OCI-LY3 (cell line): ENCODE measurements at regions not wholly inside any gene's neighbourhood (a gene's known extent, or its start where the extent isn't known, plus 50 kb on each side); places are given as distances from the start of the nearest gene placed in this dataset.

ENCODE experiments used
- H2AFZ ChIP-seq: fragments of 200-600, 300-600 bp; shearing (Covaris generic); 2 replicates; pipeline ENCODE4 v1.6.0; 2014; ENCODE audit warnings: antibody characterized with exemption, low read depth, low read length
- H3K27ac ChIP-seq: fragments of 200-600, 300-600 bp; sonication (generic); 2 replicates; pipeline ENCODE4 v1.5.1; 2014; ENCODE audit warnings: mild to moderate bottlenecking, low read length, moderate library complexity, mixed read lengths
- H3K27me3 ChIP-seq: fragments of 200-600, 300-600 bp; sonication (generic); 2 replicates; pipeline ENCODE4 v1.6.1; 2014; ENCODE audit warnings: low read depth, low read length, mixed read lengths
- H3K36me3 ChIP-seq: fragments of 200-600, 300-600 bp; sonication (generic); replicated peaks from 2 replicates; pipeline ENCODE3; 2014; ENCODE audit warnings: low read depth, low read length, mixed read lengths
- H3K4me1 ChIP-seq: fragments of 300-600, 200-600 bp; sonication (generic); 2 replicates; pipeline ENCODE4 v1.6.1; 2014; ENCODE audit warnings: low read length, mixed read lengths
- H3K4me2 ChIP-seq: fragments of 200-600, 300-600 bp; sonication (generic); 2 replicates; pipeline ENCODE4 v1.6.1; 2014; ENCODE audit warnings: low read length, mixed read lengths
- H3K4me3 ChIP-seq: fragments of 300-600, 200-600 bp; sonication (generic); 2 replicates; pipeline ENCODE4 v1.5.1; 2014; ENCODE audit warnings: antibody characterized with exemption, mild to moderate bottlenecking, low read length, moderate library complexity
- H3K79me2 ChIP-seq: fragments of 300-600, 200-600 bp; shearing (Covaris generic); 2 replicates; pipeline ENCODE4 v1.6.1; 2014; ENCODE audit warnings: mild to moderate bottlenecking, low read length, mixed read lengths
- H3K9ac ChIP-seq: fragments of 300-600, 200-600 bp; shearing (Covaris generic); 2 replicates; pipeline ENCODE4 v1.6.0; 2014; ENCODE audit warnings: mild to moderate bottlenecking, low read length, moderate library complexity
- H3K9me3 ChIP-seq: fragments of 200-600, 300-600 bp; shearing (Covaris generic); 2 replicates; pipeline ENCODE4 v1.6.1; 2014; ENCODE audit warnings: low read length, mixed read lengths; ENCODE audit not compliant: insufficient read depth
- H4K20me1 ChIP-seq: fragments of 200-600, 300-600 bp; sonication (generic); 2 replicates; pipeline ENCODE4 v1.6.1; 2016; ENCODE audit warnings: low read length, mixed read lengths; ENCODE audit not compliant: insufficient read depth
- EZH2phosphoT487 ChIP-seq: fragments of 200-600 bp; shearing (Covaris generic); IDR thresholded peaks from 2 replicates; pipeline ENCODE4 v1.6.1; 2018; ENCODE audit warnings: antibody characterized with exemption, mixed run types, low read depth
- TF ChIP-seq, protein P1 (sequence below): fragments of 200-600, 300-600 bp; sonication (generic); IDR thresholded peaks from 2 replicates; pipeline ENCODE4 v1.5.1; 2014; ENCODE audit warnings: antibody characterized with exemption, low read length, low read depth

DNA sequence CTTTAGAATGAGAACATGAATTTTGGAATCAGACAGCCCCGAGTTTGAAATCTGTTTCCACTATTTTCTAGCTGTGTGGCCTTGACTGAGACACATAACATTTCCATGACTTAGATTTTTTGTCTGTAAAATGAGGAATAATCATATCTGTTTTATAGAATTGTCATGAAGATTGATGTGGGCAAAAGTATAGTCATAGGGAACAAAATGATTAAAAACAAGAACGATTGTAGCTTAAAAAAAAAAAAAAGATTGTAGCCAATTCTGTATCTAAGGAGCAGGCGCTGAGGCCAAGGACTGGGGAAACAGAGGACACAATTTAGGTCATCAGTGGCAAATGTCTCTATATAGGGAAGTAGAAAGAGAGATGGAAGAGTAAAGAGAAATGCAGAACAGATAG is 201.6 kb upstream of the C1QTNF7 start:
- H3K36me3 ChIP-seq, result no peaks in the 10 kb centered on the region
- H3K27me3 ChIP-seq, result no peaks in the 10 kb centered on the region
- no peak overlapping the region for H2AFZ ChIP-seq
- H3K9me3 ChIP-seq, result no peaks in the 10 kb centered on the region
- no peaks in the 10 kb centered on the region for H3K4me1 ChIP-seq
- no peak overlapping the region for H3K9ac ChIP-seq
- no peak overlapping the region for H3K27ac ChIP-seq
- H3K79me2 ChIP-seq, result no peaks in the 10 kb centered on the region
- no peak overlapping the region for H3K4me3 ChIP-seq
- H4K20me1 ChIP-seq, result no peaks in the 10 kb centered on the region
- no peak overlapping the region for H3K4me2 ChIP-seq
- TF ChIP-seq, protein P1, sequence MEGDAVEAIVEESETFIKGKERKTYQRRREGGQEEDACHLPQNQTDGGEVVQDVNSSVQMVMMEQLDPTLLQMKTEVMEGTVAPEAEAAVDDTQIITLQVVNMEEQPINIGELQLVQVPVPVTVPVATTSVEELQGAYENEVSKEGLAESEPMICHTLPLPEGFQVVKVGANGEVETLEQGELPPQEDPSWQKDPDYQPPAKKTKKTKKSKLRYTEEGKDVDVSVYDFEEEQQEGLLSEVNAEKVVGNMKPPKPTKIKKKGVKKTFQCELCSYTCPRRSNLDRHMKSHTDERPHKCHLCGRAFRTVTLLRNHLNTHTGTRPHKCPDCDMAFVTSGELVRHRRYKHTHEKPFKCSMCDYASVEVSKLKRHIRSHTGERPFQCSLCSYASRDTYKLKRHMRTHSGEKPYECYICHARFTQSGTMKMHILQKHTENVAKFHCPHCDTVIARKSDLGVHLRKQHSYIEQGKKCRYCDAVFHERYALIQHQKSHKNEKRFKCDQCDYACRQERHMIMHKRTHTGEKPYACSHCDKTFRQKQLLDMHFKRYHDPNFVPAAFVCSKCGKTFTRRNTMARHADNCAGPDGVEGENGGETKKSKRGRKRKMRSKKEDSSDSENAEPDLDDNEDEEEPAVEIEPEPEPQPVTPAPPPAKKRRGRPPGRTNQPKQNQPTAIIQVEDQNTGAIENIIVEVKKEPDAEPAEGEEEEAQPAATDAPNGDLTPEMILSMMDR, result no peak
- no peak for TF ChIP-seq EZH2phosphoT487

- TF ChIP-seq, protein P1, result peak; percentile 95
- no peak for TF ChIP-seq EZH2phosphoT487
- no peak overlapping the region for H2AFZ ChIP-seq
- peak overlapping the region; percentile 48 for H3K4me2 ChIP-seq
Measured at GRCh38 chr4:15231265-15232091, 196.4 kb upstream of the C1QTNF7 start.

GRCh38 chr4:15232366-15233263 is 195.2 kb upstream of the C1QTNF7 start:
- Histone ChIP-seq H3K79me2 (no peaks in the 10 kb centered on the region), H2AFZ (no peak overlapping the region), H3K4me1 (0 out of 2 replicates have a peak, but pooled peaks cover 3% of the 10 kb centered on the region), H3K4me2 (no peak overlapping the region), H3K36me3 (no peaks in the 10 kb centered on the region), H3K9ac (no peak overlapping the region), H3K4me3 (no peak overlapping the region), H4K20me1 (no peaks in the 10 kb centered on the region), H3K27ac (no peak overlapping the region), H3K27me3 (no peaks in the 10 kb centered on the region), H3K9me3 (no peaks in the 10 kb centered on the region)
- TF ChIP-seq EZH2phosphoT487, result no peak
- TF ChIP-seq, protein P1, result no peak

More at GRCh38 chr4:15231265-15232091, 196.4 kb upstream of the C1QTNF7 start:
- Histone ChIP-seq H3K9me3 (no peaks in the 10 kb centered on the region), H3K4me1 (0 out of 2 replicates have a peak, but pooled peaks cover 3% of the 10 kb centered on the region), H3K4me3 (no peak overlapping the region), H3K9ac (no peak overlapping the region), H3K36me3 (no peaks in the 10 kb centered on the region), H3K27me3 (no peaks in the 10 kb centered on the region), H3K27ac (no peak overlapping the region), H4K20me1 (no peaks in the 10 kb centered on the region), H3K79me2 (no peaks in the 10 kb centered on the region)

DNA sequence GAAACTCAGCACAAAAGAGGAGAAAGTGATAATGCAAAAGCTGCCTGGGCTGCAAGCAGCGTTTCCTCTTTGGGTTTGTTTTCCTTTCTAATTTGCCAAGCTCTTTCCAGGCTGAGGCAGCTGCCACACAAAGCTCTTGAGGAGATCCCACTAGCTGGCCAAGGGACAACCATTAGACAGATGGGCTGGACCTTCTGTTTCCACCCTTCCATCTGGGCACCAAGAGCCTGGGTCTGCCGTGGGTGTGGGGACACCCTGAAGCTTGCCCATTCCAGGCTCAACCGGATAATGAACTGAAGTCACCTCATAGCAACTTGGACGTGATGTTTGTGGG is 194.6 kb upstream of the C1QTNF7 start:
- Histone ChIP-seq H3K9me3 (no peaks in the 10 kb centered on the region), H3K4me1 (0 out of 2 replicates have a peak, but pooled peaks cover 3% of the 10 kb centered on the region), H3K9ac (no peak overlapping the region), H2AFZ (no peak overlapping the region), H3K4me2 (no peak overlapping the region), H3K79me2 (no peaks in the 10 kb centered on the region), H3K27me3 (no peaks in the 10 kb centered on the region), H3K27ac (no peak overlapping the region), H4K20me1 (no peaks in the 10 kb centered on the region), H3K36me3 (no peaks in the 10 kb centered on the region), H3K4me3 (no peak overlapping the region)
- no peak for TF ChIP-seq EZH2phosphoT487
- TF ChIP-seq, protein P1, result no peak
